K562 (cell line): ENCODE measurements at regions not wholly inside any gene's neighbourhood (a gene's known extent, or its start where the extent isn't known, plus 50 kb on each side); places are given as distances from the start of the nearest gene placed in this dataset.

Experiments
- ATAC-seq: fragments of 200-7000 bp; cut with Tn5 transposase; 3 replicates; pipeline ENCODE4 v1.9.1; 2020; ENCODE audit warnings: moderate library complexity
- BruUV-seq: library from RNA; stranded (reverse); fragments of 400-500 nt; replicated peaks from 2 replicates; lab custom pipeline; 2021; lab: Mats Ljungman, UMichigan
- CTCF ChIA-PET: fragments of 300-600 bp; formaldehyde crosslinking; extraction: SDS; loops from one replicate; lab custom pipeline; 2021; ENCODE audit warnings: low intra/inter-chr PET ratio; lab: Yijun Ruan, JAX
- POLR2A ChIA-PET: fragments of 300-600, 350-650 bp; sonication (Branson Sonifier 250); formaldehyde crosslinking; extraction: SDS; loops from one replicate; lab custom pipeline; 2021; ENCODE audit warnings: antibody characterized with exemption, inconsistent platforms; lab: Yijun Ruan, JAX
- DNase-seq, 4 experiments: peaks; one replicate each; pipeline versions ENCODE4 v3.0.0 to v3.0.0-alpha.2; 2011 to 2018; ENCODE audit warnings: low spot score in 3 of 4, mixed read lengths in 3 of 4; ENCODE audit errors: extremely low read depth in 1 of 4
- FAIRE-seq: peaks from 2 replicates; lab custom pipeline; 2011; peaks lifted over from hg19 to GRCh38; lab: Jason Lieb, UNC
- H2AFZ ChIP-seq: 2 replicates; pipeline ENCODE4 v1.6.0; 2011; ENCODE audit warnings: low read depth, low read length, control low read depth, inconsistent platforms
- H3K27ac ChIP-seq: fragments of 200-600 bp; 3 replicates; pipeline ENCODE4 v1.8.0; 2011; ENCODE audit warnings: low read depth, mild to moderate bottlenecking, control low read depth, inconsistent platforms, low read length, moderate library complexity, mixed read lengths; ENCODE audit errors: extremely low read depth
- H3K27me3 ChIP-seq, 2 experiments: fragments of 300-600 bp in 1 of 2; 2 replicates in 1 of 2; 3 replicates in 1 of 2; pipeline versions ENCODE4 v1.6.0 to v1.8.0; 2011; ENCODE audit warnings: inconsistent platforms in 2 of 2, low read length in 2 of 2, mild to moderate bottlenecking in 1 of 2, mixed read lengths in 1 of 2, moderate library complexity in 1 of 2; ENCODE audit not compliant: control insufficient read depth in 2 of 2, insufficient read depth in 2 of 2
- H3K36me3 ChIP-seq: fragments of 300-600 bp; 3 replicates; pipeline ENCODE4 v1.8.0; 2011; ENCODE audit warnings: mild to moderate bottlenecking, low read length, inconsistent platforms; ENCODE audit not compliant: control insufficient read depth, insufficient read depth
- H3K4me1 ChIP-seq, 2 experiments: fragments of 200-600 bp in 1 of 2; replicated peaks in 1 of 2; 2 replicates in 1 of 2; 3 replicates in 1 of 2; pipeline versions ENCODE4 v1.5.1 to v1.8.0; 2011; ENCODE audit warnings: inconsistent platforms in 2 of 2, low read length in 2 of 2, mild to moderate bottlenecking in 1 of 2, mixed read lengths in 1 of 2, moderate library complexity in 1 of 2; ENCODE audit not compliant: control insufficient read depth in 2 of 2, insufficient read depth in 2 of 2
- H3K4me2 ChIP-seq: 2 replicates; pipeline ENCODE4 v1.6.1; 2011; ENCODE audit warnings: low read length, control low read depth, inconsistent platforms, mixed read lengths; ENCODE audit not compliant: insufficient read depth
- H3K4me3 ChIP-seq: fragments of 200-600 bp; sonication (generic), shearing (Covaris generic); 2 replicates; pipeline ENCODE4 v1.5.1; 2016; ENCODE audit warnings: control low read depth, inconsistent platforms
- H3K79me2 ChIP-seq: fragments of 200-600 bp; 3 replicates; pipeline ENCODE4 v1.8.0; 2011; ENCODE audit warnings: low read length, inconsistent platforms; ENCODE audit not compliant: control insufficient read depth, insufficient read depth
- H3K9ac ChIP-seq, 2 experiments: 2 replicates each; pipeline versions ENCODE4 v1.6.0 to v1.6.1; 2011; ENCODE audit warnings: low read depth in 2 of 2, low read length in 2 of 2, control low read depth in 1 of 2, inconsistent platforms in 1 of 2, mild to moderate bottlenecking in 1 of 2, mixed read lengths in 1 of 2; ENCODE audit not compliant: insufficient read depth in 1 of 2
- H3K9me1 ChIP-seq: one replicate; pipeline ENCODE4 v1.6.0; 2011; ENCODE audit warnings: inconsistent platforms, mild to moderate bottlenecking, low read length, moderate library complexity; ENCODE audit not compliant: control insufficient read depth, insufficient read depth
- H3K9me3 ChIP-seq: replicated peaks from 2 replicates; pipeline ENCODE4 v1.5.1; 2011; ENCODE audit warnings: low read depth, low read length, inconsistent platforms; ENCODE audit not compliant: control insufficient read depth, insufficient read depth
- H4K20me1 ChIP-seq: replicated peaks from 2 replicates; pipeline ENCODE4 v1.6.1; 2011; ENCODE audit warnings: low read length, inconsistent platforms, mixed read lengths; ENCODE audit not compliant: control insufficient read depth, insufficient read depth
- FOXJ2 ChIP-seq: fragments of 200-800 bp; sonication (Bioruptor generic); IDR thresholded peaks from 2 replicates; pipeline ENCODE4 v1.6.1; 2016; ENCODE audit warnings: missing genetic modification characterization, missing compliant biosample characterization
- GABPA ChIP-seq: fragments of 200-800 bp; sonication (Bioruptor generic); conservative IDR thresholded peaks from 2 replicates; pipeline ENCODE4 v1.6.1; 2016; ENCODE audit warnings: low read depth, missing genetic modification characterization, missing compliant biosample characterization
- MTF1 ChIP-seq: fragments of 250-450 bp; sonication (Bioruptor Pico); IDR thresholded peaks from 2 replicates; pipeline ENCODE4 v1.9.0; 2021; ENCODE audit warnings: moderate library complexity, mild to moderate bottlenecking, inconsistent platforms, borderline replicate concordance
- TSHZ1 ChIP-seq: fragments of 250-450 bp; sonication (Bioruptor Pico); IDR thresholded peaks from 2 replicates; pipeline ENCODE4 v1.4.0; 2020; ENCODE audit warnings: mild to moderate bottlenecking, moderate library complexity
- ZNF134 ChIP-seq: fragments of 250-450 bp; sonication (Bioruptor Pico); conservative IDR thresholded peaks from 2 replicates; pipeline ENCODE4 v1.4.0; 2020
- ZNF140 ChIP-seq: fragments of 250-450 bp; sonication (Bioruptor Pico); IDR thresholded peaks from 2 replicates; pipeline ENCODE4 v1.8.0; 2021; ENCODE audit warnings: moderate library complexity, mild to moderate bottlenecking, inconsistent platforms
- WGBS: fragments of 100-300 bp; shearing (Covaris generic); methylation state at CpG from one replicate; pipeline ENCODE4 v1.1.6; 2016; ENCODE audit warnings: low coverage, mixed read lengths; ENCODE audit not compliant: insufficient coverage; ENCODE audit errors: missing lambda C conversion rate; 5-methylcytosine and 5-hydroxymethylcytosine counted together
- in situ Hi-C: fragments of 300-500 bp; cut with MboI; formaldehyde crosslinking; loops from 4 replicates; pipeline ENCODE4 v1.15.0; 2018; ENCODE audit warnings: inconsistent platforms, mixed read lengths
- intact Hi-C: fragments of 100-400 bp; cut with micrococcal nuclease; formaldehyde crosslinking; loops from 2 replicates; pipeline ENCODE4 v1.14.2; 2022
- TF ChIP-seq, protein P1 (sequence below): fragments of 250-450 bp; sonication (Bioruptor Pico); IDR thresholded peaks from 2 replicates; pipeline ENCODE4 v1.5.0; 2020; ENCODE audit warnings: mild to moderate bottlenecking, borderline replicate concordance

DNA sequence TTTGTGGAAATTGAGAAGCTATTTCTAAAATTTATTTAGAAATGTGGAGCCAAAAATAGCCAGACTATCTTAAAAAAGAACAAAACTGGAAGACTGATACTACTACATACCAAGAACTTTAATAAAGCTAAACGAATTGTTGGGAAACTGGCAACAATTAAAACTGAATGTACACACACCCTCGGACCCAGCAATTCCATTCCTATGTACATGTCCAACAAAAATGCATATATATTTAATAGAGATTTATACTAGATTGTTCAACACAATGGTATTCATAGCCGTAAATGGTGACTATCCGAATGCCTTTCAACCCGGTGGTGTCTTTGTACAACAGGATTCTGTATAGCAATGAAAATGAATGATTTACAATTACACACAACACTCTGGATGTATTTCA lies 136.5 kb upstream of the RASGRP1 start:
- 0% methylated on average over 5 of the region's 5 CpGs for WGBS
- H3K4me3 ChIP-seq: no peak overlapping the region
- no peaks in the 10 kb centered on the region for H3K79me2 ChIP-seq
- ChIA-PET CTCF (no interaction called here), POLR2A (no interaction called here)
- H3K4me1 ChIP-seq: no peaks in the 10 kb centered on the region
- no peak overlapping the region for H2AFZ ChIP-seq
- H3K4me2 ChIP-seq: no peak overlapping the region
- BruUV-seq: no TSS peak
- H3K9me1 ChIP-seq: no peaks in the 10 kb centered on the region
- H3K9me3 ChIP-seq: no peaks in the 10 kb centered on the region
- FAIRE-seq: no peak
- 0 out of 2 replicates have a peak, but pooled peaks cover 5% of the 10 kb centered on the region for H4K20me1 ChIP-seq
- ATAC-seq: no peak
- no peak overlapping the region for H3K27ac ChIP-seq
- H3K36me3 ChIP-seq: no peaks in the 10 kb centered on the region
- TF ChIP-seq FOXJ2 (tag) (no peak), ZNF134 (CRISPR knock-in tag) (no peak), TSHZ1 (CRISPR knock-in tag) (no peak), MTF1 (CRISPR knock-in tag) (no peak), GABPA (tag) (no peak), ZNF140 (CRISPR knock-in tag) (no peak)
- TF ChIP-seq, protein P1, sequence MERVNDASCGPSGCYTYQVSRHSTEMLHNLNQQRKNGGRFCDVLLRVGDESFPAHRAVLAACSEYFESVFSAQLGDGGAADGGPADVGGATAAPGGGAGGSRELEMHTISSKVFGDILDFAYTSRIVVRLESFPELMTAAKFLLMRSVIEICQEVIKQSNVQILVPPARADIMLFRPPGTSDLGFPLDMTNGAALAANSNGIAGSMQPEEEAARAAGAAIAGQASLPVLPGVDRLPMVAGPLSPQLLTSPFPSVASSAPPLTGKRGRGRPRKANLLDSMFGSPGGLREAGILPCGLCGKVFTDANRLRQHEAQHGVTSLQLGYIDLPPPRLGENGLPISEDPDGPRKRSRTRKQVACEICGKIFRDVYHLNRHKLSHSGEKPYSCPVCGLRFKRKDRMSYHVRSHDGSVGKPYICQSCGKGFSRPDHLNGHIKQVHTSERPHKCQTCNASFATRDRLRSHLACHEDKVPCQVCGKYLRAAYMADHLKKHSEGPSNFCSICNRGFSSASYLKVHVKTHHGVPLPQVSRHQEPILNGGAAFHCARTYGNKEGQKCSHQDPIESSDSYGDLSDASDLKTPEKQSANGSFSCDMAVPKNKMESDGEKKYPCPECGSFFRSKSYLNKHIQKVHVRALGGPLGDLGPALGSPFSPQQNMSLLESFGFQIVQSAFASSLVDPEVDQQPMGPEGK (CRISPR knock-in tag): no peak
- peaks cover 9 to 15% of the 10 kb centered on the region in 2 experiments for H3K27me3 ChIP-seq
- DNase-seq: no peak
- in situ Hi-C loops (no loop called here), intact Hi-C loops (loop anchor here (10.0 kb wide), 1 partner anchor 884 kb away; the partner anchor contains the start of gene THBS1)
- no peak overlapping the region for H3K9ac ChIP-seq
